ENCODE measurements at regions not wholly inside any gene's neighbourhood (a gene's known extent, or its start where the extent isn't known, plus 50 kb on each side); places are given as distances from the start of the nearest gene placed in this dataset.
"Not testable (repeated sequence)": the region's sequence is repeated elsewhere in the genome, so short reads cannot be mapped to it uniquely, and the experiment has no call there.

DNA sequence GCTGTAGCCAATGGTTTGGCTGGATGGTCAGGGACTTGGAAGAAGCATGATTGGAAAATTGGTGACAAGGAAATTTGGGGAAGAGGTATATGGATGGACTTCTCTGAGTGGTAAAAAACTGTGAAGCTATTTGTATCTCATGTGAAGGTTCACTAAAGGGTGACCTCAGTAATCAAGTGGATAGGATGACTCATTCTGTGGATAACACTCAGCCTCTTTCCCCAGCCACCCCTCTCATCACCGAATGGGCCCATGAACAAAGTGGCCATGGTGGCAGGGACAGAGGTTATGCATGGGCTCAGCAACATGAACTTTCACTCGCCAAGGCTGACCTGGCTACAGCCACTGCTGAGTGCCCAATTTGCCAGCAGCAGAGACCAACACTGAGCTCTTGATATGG lies 127.3 kb upstream of the ZC3H12C start:
- intact Hi-C loops (cut with micrococcal nuclease; ENCODE audit: unreplicated experiment); DNase-seq (ENCODE audit: low spot score); ATAC-seq; H3K9ac ChIP-seq (ENCODE audit: insufficient read depth, low read depth, low read length); POLR2A ChIA-PET; H3K9me3 ChIP-seq (ENCODE audit: low read length); in situ Hi-C loops (cut with HindIII; ENCODE audit: extremely low pct_ligation_motif_present, low pct_unique_long_range_greater_than_20kb); H3K4me1 ChIP-seq (ENCODE audit: insufficient read depth, low read length); H3K4me3 ChIP-seq (replicated peaks in 1 of 3; ENCODE audit: insufficient read depth in 1 of 3, low read depth in 2 of 3, low read length in 3 of 3); H3K27me3 ChIP-seq (ENCODE audit: control insufficient read depth in 1 of 2, insufficient read depth in 2 of 2, low read length in 2 of 2); BruUV-seq (replicated peaks); CTCF ChIA-PET (ENCODE audit: low intra/inter-chr PET ratio, low total read pairs); H3K27ac ChIP-seq (ENCODE audit: extremely low read length, insufficient read depth, low read length); FAIRE-seq; H3K79me2 ChIP-seq (ENCODE audit: insufficient read depth, low read length); H2AFZ ChIP-seq (ENCODE audit: low read length); H3K36me3 ChIP-seq (replicated peaks in 1 of 2; ENCODE audit: control insufficient read depth in 1 of 2, insufficient read depth in 2 of 2, low read length in 2 of 2); H4K20me1 ChIP-seq (ENCODE audit: insufficient read depth, low read length); H3K4me2 ChIP-seq (ENCODE audit: low read depth, low read length): not testable (repeated sequence)
- WGBS (ENCODE audit: low lambda C conversion rate) = 0% methylated on average over 2 of the region's 2 CpGs

DNA sequence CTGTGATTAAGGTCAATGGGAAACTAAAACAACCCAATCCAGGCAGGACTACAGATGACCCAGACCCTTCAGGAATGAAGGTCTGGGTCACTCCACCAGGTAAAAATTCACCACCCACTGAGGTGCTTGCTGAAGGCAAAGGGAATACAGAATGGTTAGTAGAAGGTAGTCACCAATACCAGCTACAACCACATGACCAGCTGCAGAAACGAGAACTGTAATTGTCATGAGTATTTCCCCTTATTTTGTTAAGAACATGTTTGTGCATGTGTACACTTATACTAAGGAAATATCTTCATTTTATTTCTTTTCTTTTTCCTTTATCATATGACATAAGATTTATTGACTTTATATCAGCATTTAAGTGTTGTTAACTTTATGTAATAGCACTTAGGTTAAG lies 126.1 kb upstream of the ZC3H12C start:
- in situ Hi-C loops (cut with HindIII; ENCODE audit: extremely low pct_ligation_motif_present, low pct_unique_long_range_greater_than_20kb); H3K9me3 ChIP-seq (ENCODE audit: low read length); BruUV-seq (replicated peaks): not testable (repeated sequence)

DNA sequence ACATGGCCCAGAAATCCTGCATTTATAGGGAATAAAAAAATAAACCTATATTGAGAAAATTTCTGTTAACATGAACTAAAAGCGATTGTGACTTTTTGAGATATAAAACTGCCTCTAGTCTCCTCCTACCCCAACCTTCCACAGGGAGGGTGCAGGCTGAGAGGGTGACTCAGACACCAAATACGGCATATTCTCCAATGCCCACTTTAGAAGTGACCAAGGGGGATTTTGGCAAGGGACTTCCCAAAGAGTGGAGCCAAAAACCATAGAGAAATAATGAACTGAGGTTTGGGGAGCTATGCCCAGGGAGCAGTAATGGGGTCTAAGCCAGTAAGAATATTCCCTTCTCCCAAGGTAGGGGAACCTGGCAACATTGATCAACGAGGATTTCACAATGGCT lies 124.9 kb upstream of the ZC3H12C start:
- Histone ChIP-seq H3K4me1 (ENCODE audit: insufficient read depth, low read length) (no peaks in the 10 kb centered on the region), H4K20me1 (ENCODE audit: insufficient read depth, low read length) (no peaks in the 10 kb centered on the region), H3K27ac (ENCODE audit: extremely low read length, insufficient read depth, low read length) (no peak overlapping the region), H3K27me3 (ENCODE audit: control insufficient read depth in 1 of 2, insufficient read depth in 2 of 2, low read length in 2 of 2) (no peaks in the 10 kb centered on the region; a peak in 1 of 5 replicates), H3K4me3 (replicated peaks in 1 of 3; ENCODE audit: insufficient read depth in 1 of 3, low read depth in 2 of 3, low read length in 3 of 3) (no peak overlapping the region), H3K4me2 (ENCODE audit: low read depth, low read length) (no peak overlapping the region), H2AFZ (ENCODE audit: low read length) (no peak overlapping the region), H3K79me2 (ENCODE audit: insufficient read depth, low read length) (no peaks in the 10 kb centered on the region), H3K9me3 (ENCODE audit: low read length) (no peaks in the 10 kb centered on the region), H3K36me3 (replicated peaks in 1 of 2; ENCODE audit: control insufficient read depth in 1 of 2, insufficient read depth in 2 of 2, low read length in 2 of 2) (no peaks in the 10 kb centered on the region), H3K9ac (ENCODE audit: insufficient read depth, low read depth, low read length) (no peak overlapping the region)
- in situ Hi-C loops (cut with HindIII; ENCODE audit: extremely low pct_ligation_motif_present, low pct_unique_long_range_greater_than_20kb) (no loop called here), intact Hi-C loops (cut with micrococcal nuclease; ENCODE audit: unreplicated experiment) (no loop called here)
- 2% methylated on average over 3 of the region's 3 CpGs for WGBS (ENCODE audit: low lambda C conversion rate)
- ChIA-PET CTCF (ENCODE audit: low intra/inter-chr PET ratio, low total read pairs) (no interaction called here), POLR2A (no interaction called here)
- FAIRE-seq (no peak), ATAC-seq (no peak), DNase-seq (ENCODE audit: low spot score) (no peak)
- no TSS peak for BruUV-seq (replicated peaks)
- TF ChIP-seq GTF2F1 (IDR thresholded peaks at IDR 0.05; ENCODE audit: low read length) = no peak
- no peak for TF ChIP-seq ZNF10 (CRISPR knock-in tag; IDR thresholded peaks at IDR 0.05; ENCODE audit: borderline replicate concordance, low read depth)
- TF ChIP-seq FOSL1 (CRISPR knock-in tag; IDR thresholded peaks at IDR 0.05; ENCODE audit: borderline replicate concordance) = no peak
- TF ChIP-seq, protein P1, sequence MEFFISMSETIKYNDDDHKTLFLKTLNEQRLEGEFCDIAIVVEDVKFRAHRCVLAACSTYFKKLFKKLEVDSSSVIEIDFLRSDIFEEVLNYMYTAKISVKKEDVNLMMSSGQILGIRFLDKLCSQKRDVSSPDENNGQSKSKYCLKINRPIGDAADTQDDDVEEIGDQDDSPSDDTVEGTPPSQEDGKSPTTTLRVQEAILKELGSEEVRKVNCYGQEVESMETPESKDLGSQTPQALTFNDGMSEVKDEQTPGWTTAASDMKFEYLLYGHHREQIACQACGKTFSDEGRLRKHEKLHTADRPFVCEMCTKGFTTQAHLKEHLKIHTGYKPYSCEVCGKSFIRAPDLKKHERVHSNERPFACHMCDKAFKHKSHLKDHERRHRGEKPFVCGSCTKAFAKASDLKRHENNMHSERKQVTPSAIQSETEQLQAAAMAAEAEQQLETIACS (CRISPR knock-in tag; IDR thresholded peaks at IDR 0.05) = no peak
- no peak for TF ChIP-seq ZNF839 (CRISPR knock-in tag; IDR thresholded peaks at IDR 0.05; ENCODE audit: borderline replicate concordance)
- TF ChIP-seq, protein P2, sequence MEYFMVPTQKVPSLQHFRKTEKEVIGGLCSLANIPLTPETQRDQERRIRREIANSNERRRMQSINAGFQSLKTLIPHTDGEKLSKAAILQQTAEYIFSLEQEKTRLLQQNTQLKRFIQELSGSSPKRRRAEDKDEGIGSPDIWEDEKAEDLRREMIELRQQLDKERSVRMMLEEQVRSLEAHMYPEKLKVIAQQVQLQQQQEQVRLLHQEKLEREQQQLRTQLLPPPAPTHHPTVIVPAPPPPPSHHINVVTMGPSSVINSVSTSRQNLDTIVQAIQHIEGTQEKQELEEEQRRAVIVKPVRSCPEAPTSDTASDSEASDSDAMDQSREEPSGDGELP (IDR thresholded peaks at IDR 0.05; ENCODE audit: borderline replicate concordance, low read depth) = no peak
- TF ChIP-seq, protein P3, sequence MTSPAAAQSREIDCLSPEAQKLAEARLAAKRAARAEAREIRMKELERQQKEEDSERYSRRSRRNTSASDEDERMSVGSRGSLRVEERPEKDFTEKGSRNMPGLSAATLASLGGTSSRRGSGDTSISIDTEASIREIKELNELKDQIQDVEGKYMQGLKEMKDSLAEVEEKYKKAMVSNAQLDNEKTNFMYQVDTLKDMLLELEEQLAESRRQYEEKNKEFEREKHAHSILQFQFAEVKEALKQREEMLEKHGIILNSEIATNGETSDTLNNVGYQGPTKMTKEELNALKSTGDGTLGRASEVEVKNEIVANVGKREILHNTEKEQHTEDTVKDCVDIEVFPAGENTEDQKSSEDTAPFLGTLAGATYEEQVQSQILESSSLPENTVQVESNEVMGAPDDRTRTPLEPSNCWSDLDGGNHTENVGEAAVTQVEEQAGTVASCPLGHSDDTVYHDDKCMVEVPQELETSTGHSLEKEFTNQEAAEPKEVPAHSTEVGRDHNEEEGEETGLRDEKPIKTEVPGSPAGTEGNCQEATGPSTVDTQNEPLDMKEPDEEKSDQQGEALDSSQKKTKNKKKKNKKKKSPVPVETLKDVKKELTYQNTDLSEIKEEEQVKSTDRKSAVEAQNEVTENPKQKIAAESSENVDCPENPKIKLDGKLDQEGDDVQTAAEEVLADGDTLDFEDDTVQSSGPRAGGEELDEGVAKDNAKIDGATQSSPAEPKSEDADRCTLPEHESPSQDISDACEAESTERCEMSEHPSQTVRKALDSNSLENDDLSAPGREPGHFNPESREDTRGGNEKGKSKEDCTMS (CRISPR knock-in tag; conservative IDR thresholded peaks at IDR 0.05) = no peak
- no peak for TF ChIP-seq ZMYM4 (CRISPR knock-in tag; IDR thresholded peaks at IDR 0.05)

More for the DNA sequence above, 126.1 kb upstream of the ZC3H12C start:
- 0% methylated on average over 1 of the region's 1 CpG for WGBS (ENCODE audit: low lambda C conversion rate)
- H3K9ac ChIP-seq (ENCODE audit: insufficient read depth, low read depth, low read length); CTCF ChIA-PET (ENCODE audit: low intra/inter-chr PET ratio, low total read pairs); DNase-seq (ENCODE audit: low spot score); H3K36me3 ChIP-seq (replicated peaks in 1 of 2; ENCODE audit: control insufficient read depth in 1 of 2, insufficient read depth in 2 of 2, low read length in 2 of 2); H3K27me3 ChIP-seq (ENCODE audit: control insufficient read depth in 1 of 2, insufficient read depth in 2 of 2, low read length in 2 of 2); FAIRE-seq; POLR2A ChIA-PET; H4K20me1 ChIP-seq (ENCODE audit: insufficient read depth, low read length); H3K4me2 ChIP-seq (ENCODE audit: low read depth, low read length); ATAC-seq; H2AFZ ChIP-seq (ENCODE audit: low read length); intact Hi-C loops (cut with micrococcal nuclease; ENCODE audit: unreplicated experiment); H3K4me1 ChIP-seq (ENCODE audit: insufficient read depth, low read length); H3K4me3 ChIP-seq (replicated peaks in 1 of 3; ENCODE audit: insufficient read depth in 1 of 3, low read depth in 2 of 3, low read length in 3 of 3); H3K79me2 ChIP-seq (ENCODE audit: insufficient read depth, low read length); H3K27ac ChIP-seq (ENCODE audit: extremely low read length, insufficient read depth, low read length): not testable (repeated sequence)

Measured in HepG2 (cell line).